GM13977 (cell line): ENCODE measurements at regions not wholly inside any gene's neighbourhood (a gene's known extent, or its start where the extent isn't known, plus 50 kb on each side); places are given as distances from the start of the nearest gene placed in this dataset.
"Not testable (repeated sequence)": the region's sequence is repeated elsewhere in the genome, so short reads cannot be mapped to it uniquely, and the experiment has no call there.

ENCODE experiments used
- DNase-seq: peaks from one replicate; pipeline ENCODE4 v3.0.0; 2012; ENCODE audit warnings: low spot score
- CTCF ChIP-seq: IDR thresholded peaks from 2 replicates; pipeline ENCODE4 v1.5.1; 2012; ENCODE audit warnings: mild to moderate bottlenecking, control low read depth; ENCODE audit not compliant: insufficient read depth; ENCODE audit errors: extremely low read depth, missing control alignments
- in situ Hi-C: fragments of 300-500 bp; cut with MboI; formaldehyde crosslinking; loops from one replicate; pipeline ENCODE4 v1.12.0; 2022; ENCODE audit warnings: low sequenced_read_pairs, low pct_unique_long_range_greater_than_20kb, mixed read lengths, inconsistent platforms; ENCODE audit not compliant: unreplicated experiment

GRCh38 chr2:76008001-76008702, 297.4 kb upstream of the GCFC2 start:
- no peak for TF ChIP-seq CTCF
- in situ Hi-C loops, result no loop called here
- DNase-seq, result peak; percentile 8

GRCh38 chr2:76000425-76000824, 289.7 kb upstream of the GCFC2 start:
- DNase-seq, result no peak
- TF ChIP-seq CTCF, result no peak
- in situ Hi-C loops, result no loop called here

GRCh38 chr2:75998451-75998850, 287.7 kb upstream of the GCFC2 start:
- TF ChIP-seq CTCF, result no peak
- in situ Hi-C loops, result no loop called here
- DNase-seq, result no peak

- in situ Hi-C loops, result no loop called here
- no peak for TF ChIP-seq CTCF
- no peak for DNase-seq
These were observed 284.0 kb upstream of the GCFC2 start for GRCh38 chr2:75994759-75995158.

- DNase-seq, in situ Hi-C loops: not testable (repeated sequence)
These were observed 277.9 kb upstream of the GCFC2 start for GRCh38 chr2:75988622-75989021.

GRCh38 chr2:75986617-75987016, 275.9 kb upstream of the GCFC2 start:
- in situ Hi-C loops, result no loop called here
- TF ChIP-seq CTCF, result no peak
- DNase-seq, result no peak

- no peak for DNase-seq
- in situ Hi-C loops, result no loop called here
- TF ChIP-seq CTCF, result no peak
These were observed 272.0 kb upstream of the GCFC2 start for GRCh38 chr2:75982719-75983118.
